ENCODE measurements at regions not wholly inside any gene's neighbourhood (a gene's known extent, or its start where the extent isn't known, plus 50 kb on each side); places are given as distances from the start of the nearest gene placed in this dataset.

DNA sequence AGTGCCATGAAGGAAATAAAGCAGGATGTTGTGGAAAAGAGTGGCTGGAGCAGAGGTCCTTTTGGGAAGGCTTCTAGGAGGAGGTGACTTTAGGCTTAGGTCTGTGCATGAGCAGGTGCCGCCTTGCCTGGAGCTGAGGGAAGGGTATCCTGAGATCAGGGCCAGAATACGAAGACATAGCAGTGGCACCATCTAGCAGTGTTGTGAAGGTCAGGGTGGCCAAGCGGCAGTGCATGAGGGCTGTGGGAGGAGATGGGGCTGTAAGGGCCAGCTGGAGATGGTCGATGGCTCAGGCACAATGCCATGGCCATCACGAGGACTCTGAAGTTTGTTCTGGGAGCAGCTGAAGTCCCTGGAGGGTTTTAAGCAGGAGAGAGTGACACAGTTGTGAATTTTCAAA lies 219.5 kb downstream of the PTPRU start:
- no peak for DNase-seq

DNA sequence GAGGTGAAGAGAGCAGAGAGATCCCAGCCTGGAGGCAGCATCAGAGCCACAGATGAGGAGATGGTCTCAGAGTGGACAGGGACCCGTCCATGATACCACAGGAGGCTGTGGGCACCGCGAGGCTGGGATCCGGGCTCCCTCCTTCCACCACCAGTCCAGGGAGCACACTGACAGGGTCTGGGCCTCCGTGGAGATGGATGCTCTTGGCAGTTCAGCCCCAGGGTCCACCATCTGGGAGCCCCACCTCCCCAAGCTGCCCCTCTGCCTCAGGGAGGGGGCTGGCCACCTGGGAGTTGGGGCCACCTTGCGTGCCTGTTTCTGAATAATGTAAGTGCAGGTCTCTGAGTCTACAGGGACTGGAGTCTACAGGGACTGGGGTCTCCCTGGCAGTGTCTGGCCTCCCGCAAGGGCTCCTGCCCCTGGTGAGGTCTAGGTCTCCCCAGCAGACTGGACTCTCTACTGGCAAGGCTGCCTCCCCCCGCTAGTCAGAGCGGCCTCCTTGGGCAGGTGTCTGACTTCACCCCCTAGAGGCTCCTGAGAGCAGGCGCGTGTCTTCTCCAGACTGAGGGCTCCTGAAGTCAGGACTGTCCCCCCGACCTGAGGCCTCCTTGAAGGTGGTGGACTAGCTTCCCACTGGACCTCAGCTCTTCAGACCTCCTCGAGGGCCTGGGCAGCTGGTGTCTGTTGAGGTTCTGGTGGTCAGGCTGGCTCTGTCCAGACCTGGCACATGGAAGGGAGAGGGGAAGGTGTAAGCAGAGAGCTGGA lies 218.5 kb downstream of the PTPRU start:
- DNase-seq = no peak

GRCh38 chr1:29453502-29454240 lies 217.3 kb downstream of the PTPRU start:
- DNase-seq = peak; percentile 72

GRCh38 chr1:29452463-29453230 lies 216.3 kb downstream of the PTPRU start:
- no peak for DNase-seq

GRCh38 chr1:29451368-29451892 lies 215.1 kb downstream of the PTPRU start:
- DNase-seq = no peak

GRCh38 chr1:29450591-29450990 lies 214.3 kb downstream of the PTPRU start:
- DNase-seq = no peak

- DNase-seq = no peak
Observed at GRCh38 chr1:29448456-29449235, 212.3 kb downstream of the PTPRU start.

DNA sequence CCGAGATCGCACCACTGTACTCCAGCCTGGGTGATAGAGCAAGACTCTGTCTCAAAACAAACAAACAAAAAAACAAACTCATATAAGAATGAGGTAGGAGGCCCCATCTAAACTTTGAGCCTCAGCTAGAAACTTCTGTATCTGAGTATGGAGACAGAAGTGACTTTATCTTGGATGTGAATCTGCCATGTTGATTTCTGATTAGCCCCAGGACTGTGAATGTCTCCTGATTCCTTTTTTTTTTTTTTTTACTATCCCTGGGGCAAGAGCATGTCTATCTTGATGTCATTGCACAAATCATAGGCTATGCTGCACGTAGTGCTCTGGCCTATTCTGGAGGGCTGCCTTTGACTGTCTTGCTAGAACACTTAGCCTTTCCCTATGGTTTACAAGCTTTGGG lies 211.0 kb downstream of the PTPRU start:
- DNase-seq = no peak

- DNase-seq = no peak
Observed at GRCh38 chr1:29444782-29445729, 208.7 kb downstream of the PTPRU start.

GRCh38 chr1:29444081-29444715 lies 207.9 kb downstream of the PTPRU start:
- DNase-seq = no peak

GRCh38 chr1:29441916-29442668 lies 205.8 kb downstream of the PTPRU start:
- no peak for DNase-seq

GRCh38 chr1:29439615-29440014 lies 203.3 kb downstream of the PTPRU start:
- no peak for DNase-seq

DNA sequence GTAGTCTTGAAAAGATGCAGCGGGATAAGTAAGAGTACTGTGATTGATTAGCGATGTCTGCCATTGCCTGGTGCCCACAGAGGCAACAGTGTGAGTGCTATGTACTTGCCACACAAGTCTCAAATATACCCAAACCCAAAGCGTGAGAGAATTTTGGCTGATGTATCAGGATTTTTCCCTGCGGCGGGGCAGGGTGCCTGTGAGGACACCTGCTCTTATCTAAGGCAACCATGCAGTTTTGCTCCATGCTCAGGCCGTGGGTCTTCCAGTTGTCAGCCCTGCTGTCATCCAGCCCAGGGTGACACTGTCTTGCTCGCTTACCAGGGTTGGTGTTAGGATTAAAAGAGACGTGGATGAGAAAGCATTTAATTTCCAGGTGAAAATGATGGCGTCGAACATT lies 202.7 kb downstream of the PTPRU start:
- no peak for DNase-seq

DNA sequence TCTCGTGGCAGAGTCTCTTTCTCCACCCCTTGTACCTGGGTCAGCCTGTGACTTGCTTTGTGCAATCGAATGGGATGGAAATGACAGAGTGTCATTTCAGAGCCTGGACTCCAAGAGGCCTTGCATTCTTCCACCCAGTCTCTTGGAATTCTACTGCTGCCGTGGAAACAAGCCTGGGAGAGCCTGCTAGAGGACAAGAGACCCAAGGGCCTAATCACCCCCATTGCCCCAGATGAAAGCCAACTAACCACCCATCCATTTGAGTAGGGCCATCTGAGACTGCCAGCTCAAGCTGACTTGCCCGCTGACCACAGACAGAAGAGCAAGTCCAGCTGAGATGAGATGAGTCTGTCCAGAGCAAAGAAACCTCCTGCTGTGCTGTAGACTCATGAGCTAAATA lies 201.6 kb downstream of the PTPRU start:
- no peak for DNase-seq

GRCh38 chr1:29436181-29436785 lies 200.0 kb downstream of the PTPRU start:
- DNase-seq = no peak

- no peak for DNase-seq
Observed at GRCh38 chr1:29433830-29434229, 197.5 kb downstream of the PTPRU start.

- no peak for DNase-seq
Observed at GRCh38 chr1:29431138-29431537, 194.8 kb downstream of the PTPRU start.

- no peak for DNase-seq
Observed at GRCh38 chr1:29429656-29430055, 193.3 kb downstream of the PTPRU start.

DNA sequence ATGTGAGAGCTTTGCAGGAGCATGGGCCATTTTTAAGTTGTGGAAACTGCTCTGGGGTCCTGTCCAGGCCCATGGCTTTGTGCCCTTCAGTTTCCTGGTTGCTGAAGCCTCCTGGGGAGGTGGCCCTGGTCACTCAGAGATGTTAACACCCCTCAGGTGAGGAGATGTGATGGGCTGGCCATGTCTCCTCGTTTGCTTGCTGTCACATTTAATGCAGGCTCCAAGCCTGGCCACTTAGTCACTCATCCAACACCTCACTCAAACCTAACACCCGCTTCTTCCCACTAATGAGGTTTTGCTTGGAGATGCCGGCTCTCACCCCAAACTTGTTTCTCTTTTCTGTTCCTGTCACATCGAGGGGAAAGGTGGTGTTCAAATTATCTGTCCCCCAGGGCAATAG lies 192.7 kb downstream of the PTPRU start:
- DNase-seq = no peak

GRCh38 chr1:29428280-29428615 lies 191.9 kb downstream of the PTPRU start:
- no peak for DNase-seq
